ENCODE measurements at regions not wholly inside any gene's neighbourhood (a gene's known extent, or its start where the extent isn't known, plus 50 kb on each side); places are given as distances from the start of the nearest gene placed in this dataset.

DNA sequence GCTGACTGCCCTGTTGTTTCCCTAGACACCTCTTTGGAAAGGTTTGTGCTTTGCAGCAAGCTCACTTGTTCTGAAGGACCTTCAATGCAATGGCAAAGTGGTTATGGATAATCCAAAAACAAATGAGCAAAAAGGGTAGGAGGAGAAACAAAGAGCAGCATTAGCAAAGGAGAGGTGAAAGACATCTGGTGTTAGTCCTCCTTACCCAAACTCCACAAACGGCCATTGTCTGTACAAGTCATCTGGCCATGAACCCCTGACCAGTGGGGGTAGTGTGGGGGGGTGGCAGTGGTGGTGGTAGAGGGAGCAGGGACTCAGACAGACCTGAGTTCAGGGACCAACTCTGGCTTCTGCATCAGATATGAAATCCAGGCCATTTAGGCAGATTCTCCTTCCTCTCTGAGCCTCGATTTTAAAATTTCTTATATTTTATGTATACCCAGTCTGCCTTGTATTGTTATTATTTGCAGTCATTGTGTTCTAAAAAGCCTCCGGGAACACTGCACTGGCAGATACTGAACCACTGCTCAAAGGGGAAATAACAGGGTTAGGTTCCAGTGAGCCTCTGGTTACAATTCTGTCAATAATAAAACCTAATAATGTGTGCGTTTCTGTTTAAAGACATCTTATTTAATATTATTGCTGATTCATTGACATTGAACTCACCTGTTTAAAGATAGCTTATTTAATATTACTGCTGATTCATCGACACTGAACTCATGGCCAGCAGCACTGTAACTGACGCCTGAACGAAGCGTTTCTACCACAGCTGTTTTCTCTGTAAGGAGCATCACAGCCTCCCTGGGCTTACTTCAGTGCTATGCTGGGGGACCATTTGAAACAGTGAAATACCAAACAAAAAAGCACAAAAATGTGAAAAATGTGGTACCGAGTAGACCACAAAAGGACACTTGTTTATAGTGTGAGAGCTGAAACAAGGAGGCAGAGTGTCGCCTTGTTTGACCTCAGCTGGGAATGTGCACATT, 156.0 kb downstream of the SEC61B start:
- no peak for DNase-seq (ENCODE audit: low spot score in 2 of 2, unreplicated experiment in 2 of 2)
- Mint-ChIP-seq H3K4me1 (peaks cover 6% of the 10 kb centered on the region), H3K9me3 (no peaks in the 10 kb centered on the region), H3K36me3 (no peaks in the 10 kb centered on the region), H3K27me3 (ENCODE audit: low read depth) (no peaks in the 10 kb centered on the region), H3K4me3 (no peak overlapping the region), H3K27ac (no peak overlapping the region)
- TF ChIP-seq, protein P1, sequence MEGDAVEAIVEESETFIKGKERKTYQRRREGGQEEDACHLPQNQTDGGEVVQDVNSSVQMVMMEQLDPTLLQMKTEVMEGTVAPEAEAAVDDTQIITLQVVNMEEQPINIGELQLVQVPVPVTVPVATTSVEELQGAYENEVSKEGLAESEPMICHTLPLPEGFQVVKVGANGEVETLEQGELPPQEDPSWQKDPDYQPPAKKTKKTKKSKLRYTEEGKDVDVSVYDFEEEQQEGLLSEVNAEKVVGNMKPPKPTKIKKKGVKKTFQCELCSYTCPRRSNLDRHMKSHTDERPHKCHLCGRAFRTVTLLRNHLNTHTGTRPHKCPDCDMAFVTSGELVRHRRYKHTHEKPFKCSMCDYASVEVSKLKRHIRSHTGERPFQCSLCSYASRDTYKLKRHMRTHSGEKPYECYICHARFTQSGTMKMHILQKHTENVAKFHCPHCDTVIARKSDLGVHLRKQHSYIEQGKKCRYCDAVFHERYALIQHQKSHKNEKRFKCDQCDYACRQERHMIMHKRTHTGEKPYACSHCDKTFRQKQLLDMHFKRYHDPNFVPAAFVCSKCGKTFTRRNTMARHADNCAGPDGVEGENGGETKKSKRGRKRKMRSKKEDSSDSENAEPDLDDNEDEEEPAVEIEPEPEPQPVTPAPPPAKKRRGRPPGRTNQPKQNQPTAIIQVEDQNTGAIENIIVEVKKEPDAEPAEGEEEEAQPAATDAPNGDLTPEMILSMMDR (IDR thresholded peaks at IDR 0.05; ENCODE audit: unreplicated experiment) = no peak

DNA sequence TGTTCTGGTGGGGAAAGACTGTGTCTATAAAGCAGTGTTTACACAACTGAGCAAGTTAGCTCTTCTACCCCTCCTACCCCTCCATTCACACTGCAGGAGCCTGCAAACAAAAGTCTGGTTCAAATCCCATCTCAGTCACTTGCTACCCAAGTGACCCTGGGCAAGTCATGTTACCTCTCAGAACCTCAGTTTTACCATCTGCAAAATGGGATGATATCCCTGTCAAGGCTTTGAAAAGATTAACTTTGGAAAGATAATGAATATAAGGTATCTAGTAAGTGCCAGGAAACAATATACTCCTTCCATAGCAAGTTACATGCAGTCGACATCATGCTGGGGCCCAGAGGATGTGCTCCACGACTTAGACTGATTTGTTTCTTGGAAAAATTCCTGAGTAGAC, 161.5 kb downstream of the SEC61B start:
- Mint-ChIP-seq H3K4me3 (no peak overlapping the region), H3K27ac (no peak overlapping the region), H3K4me1 (no peaks in the 10 kb centered on the region), H3K36me3 (no peaks in the 10 kb centered on the region), H3K27me3 (ENCODE audit: low read depth) (no peaks in the 10 kb centered on the region), H3K9me3 (no peaks in the 10 kb centered on the region)
- TF ChIP-seq, protein P1 (IDR thresholded peaks at IDR 0.05; ENCODE audit: unreplicated experiment) = no peak
- DNase-seq (ENCODE audit: low spot score in 2 of 2, unreplicated experiment in 2 of 2) = no peak

DNA sequence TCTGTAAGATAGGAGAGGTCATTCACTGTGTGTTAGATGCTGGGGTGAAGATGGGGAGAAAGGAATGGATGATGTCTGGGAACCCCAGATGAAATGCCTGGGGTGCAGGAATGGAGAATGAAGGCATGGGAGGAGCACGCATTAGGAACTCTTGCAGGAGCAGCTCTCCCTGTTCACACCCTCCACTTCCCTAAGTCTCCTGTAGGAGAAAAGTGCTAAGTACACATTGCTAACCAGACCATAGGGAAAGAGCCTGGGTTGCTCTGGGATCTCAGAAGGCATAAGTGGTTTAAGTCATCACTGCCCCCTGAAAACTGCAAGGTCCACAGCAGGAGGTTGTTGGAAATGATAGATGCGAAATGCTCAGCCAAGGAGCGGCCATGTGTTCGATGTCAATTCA, 163.1 kb downstream of the SEC61B start:
- H3K36me3 Mint-ChIP-seq = no peaks in the 10 kb centered on the region
- DNase-seq (ENCODE audit: low spot score in 2 of 2, unreplicated experiment in 2 of 2) = no peak
- no peaks in the 10 kb centered on the region for H3K4me1 Mint-ChIP-seq
- H3K4me3 Mint-ChIP-seq = no peak overlapping the region
- H3K27me3 Mint-ChIP-seq (ENCODE audit: low read depth) = no peaks in the 10 kb centered on the region
- TF ChIP-seq, protein P1 (IDR thresholded peaks at IDR 0.05; ENCODE audit: unreplicated experiment) = no peak
- no peak overlapping the region for H3K27ac Mint-ChIP-seq
- no peaks in the 10 kb centered on the region for H3K9me3 Mint-ChIP-seq

DNA sequence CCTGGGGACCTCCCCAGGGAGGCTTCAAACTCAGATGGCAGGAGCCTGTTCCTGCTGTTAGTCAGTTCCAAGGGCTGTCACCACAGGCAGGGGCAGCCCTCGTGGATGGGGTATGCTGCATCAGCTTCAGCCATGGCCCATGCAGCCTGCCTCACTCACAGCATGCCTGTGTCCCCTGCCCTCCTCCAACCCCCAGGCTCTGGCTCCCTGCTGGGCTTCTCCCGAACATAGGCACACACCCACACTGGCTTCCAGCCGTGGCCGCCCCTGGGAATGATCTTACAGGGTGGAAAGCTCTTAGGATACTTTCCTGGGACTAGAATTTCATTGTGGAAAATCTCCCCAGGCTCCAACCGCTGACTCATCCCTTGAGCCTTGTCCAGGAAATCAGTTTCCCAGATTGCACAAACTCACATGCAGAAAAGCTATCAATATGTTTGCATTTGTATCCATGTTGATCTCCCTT, 163.8 kb downstream of the SEC61B start:
- Mint-ChIP-seq H3K27me3 (ENCODE audit: low read depth) (no peaks in the 10 kb centered on the region), H3K4me3 (no peak overlapping the region), H3K36me3 (no peaks in the 10 kb centered on the region), H3K9me3 (no peaks in the 10 kb centered on the region), H3K4me1 (no peaks in the 10 kb centered on the region), H3K27ac (no peak overlapping the region)
- no peak for DNase-seq (ENCODE audit: low spot score in 2 of 2, unreplicated experiment in 2 of 2)
- TF ChIP-seq, protein P1 (IDR thresholded peaks at IDR 0.05; ENCODE audit: unreplicated experiment) = no peak

DNA sequence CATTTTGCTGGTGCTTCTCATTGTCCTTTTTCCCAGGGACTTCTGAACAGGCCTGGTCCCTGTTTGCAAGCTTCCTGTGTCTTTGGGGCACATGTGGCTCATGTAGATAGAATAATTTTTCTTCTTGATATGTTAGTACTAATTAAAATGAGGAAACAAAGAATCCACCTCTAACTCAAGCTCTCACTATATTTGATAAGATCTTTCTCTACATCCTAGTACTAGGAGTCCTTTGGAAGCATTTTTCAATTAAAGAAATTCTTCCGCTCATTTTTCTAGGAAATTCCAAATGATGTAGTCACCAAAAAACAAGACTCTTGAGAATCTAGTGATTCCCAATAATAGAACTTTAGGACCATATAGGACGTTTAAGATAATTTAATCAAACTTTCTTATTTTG, 165.3 kb downstream of the SEC61B start:
- no peaks in the 10 kb centered on the region for H3K9me3 Mint-ChIP-seq
- H3K27me3 Mint-ChIP-seq (ENCODE audit: low read depth) = no peaks in the 10 kb centered on the region
- TF ChIP-seq, protein P1 (IDR thresholded peaks at IDR 0.05; ENCODE audit: unreplicated experiment) = no peak
- no peak overlapping the region for H3K27ac Mint-ChIP-seq
- H3K36me3 Mint-ChIP-seq = no peaks in the 10 kb centered on the region
- no peak overlapping the region for H3K4me3 Mint-ChIP-seq
- DNase-seq (ENCODE audit: low spot score in 2 of 2, unreplicated experiment in 2 of 2) = no peak
- no peaks in the 10 kb centered on the region for H3K4me1 Mint-ChIP-seq
